HepG2 (cell line): ENCODE measurements at regions not wholly inside any gene's neighbourhood (a gene's known extent, or its start where the extent isn't known, plus 50 kb on each side); places are given as distances from the start of the nearest gene placed in this dataset.

Source experiments
- ATAC-seq: fragments of 200-7000 bp; cut with Tn5 transposase; 3 replicates; pipeline ENCODE4 v1.9.1; 2020; ENCODE audit warnings: mild to moderate bottlenecking, moderate library complexity
- BruUV-seq: library from RNA; stranded (reverse); fragments of 400-500 nt; replicated peaks from 2 replicates; lab custom pipeline; 2021; lab: Mats Ljungman, UMichigan
- CTCF ChIA-PET: fragments of 300-600 bp; formaldehyde crosslinking; extraction: SDS; loops from one replicate; lab custom pipeline; 2021; ENCODE audit warnings: low total read pairs, inconsistent platforms, low intra/inter-chr PET ratio; lab: Yijun Ruan, JAX
- POLR2A ChIA-PET: fragments of 350-600 bp; sonication (Branson Sonifier 250); formaldehyde crosslinking; loops from one replicate; lab custom pipeline; 2020; ENCODE audit warnings: antibody characterized with exemption, inconsistent platforms; lab: Yijun Ruan, JAX
- DNase-seq: peaks from one replicate; pipeline ENCODE4 v3.0.0-alpha.2; 2015; ENCODE audit warnings: low spot score
- FAIRE-seq: peaks from 3 replicates; lab custom pipeline; 2011; peaks lifted over from hg19 to GRCh38; lab: Jason Lieb, UNC
- H2AFZ ChIP-seq: one replicate; pipeline ENCODE4 v1.6.1; 2011; ENCODE audit warnings: low read length, inconsistent platforms
- H3K27ac ChIP-seq: fragments of 300-600 bp; 3 replicates; pipeline ENCODE4 v1.8.0; 2011; ENCODE audit warnings: mixed run types, mild to moderate bottlenecking, mixed read lengths, low read length, inconsistent platforms; ENCODE audit not compliant: insufficient read depth; ENCODE audit errors: extremely low read length
- H3K27me3 ChIP-seq, 2 experiments: fragments of 200-600 bp in 1 of 2; 2 replicates in 1 of 2; 3 replicates in 1 of 2; pipeline versions ENCODE4 v1.6.0 to v1.8.0; 2011; ENCODE audit warnings: low read length in 2 of 2, mild to moderate bottlenecking in 2 of 2, moderate library complexity in 2 of 2, inconsistent platforms in 1 of 2; ENCODE audit not compliant: insufficient read depth in 2 of 2, control insufficient read depth in 1 of 2
- H3K36me3 ChIP-seq, 2 experiments: fragments of 200-600 bp in 1 of 2; replicated peaks in 1 of 2; 2 replicates in 1 of 2; 3 replicates in 1 of 2; pipeline versions ENCODE4 v1.5.1 to v1.8.0; 2011; ENCODE audit warnings: low read length in 2 of 2, inconsistent platforms in 1 of 2; ENCODE audit not compliant: insufficient read depth in 2 of 2, control insufficient read depth in 1 of 2
- H3K4me1 ChIP-seq: 2 replicates; pipeline ENCODE4 v1.5.1; 2012; ENCODE audit warnings: low read length, inconsistent platforms; ENCODE audit not compliant: insufficient read depth
- H3K4me2 ChIP-seq: 2 replicates; pipeline ENCODE4 v1.6.0; 2011; ENCODE audit warnings: low read depth, low read length, inconsistent platforms
- H3K4me3 ChIP-seq, 3 experiments: fragments of 200-600 bp in 1 of 3; sonication (generic), shearing (Covaris generic) in 1 of 3; replicated peaks in 1 of 3; 2 replicates each; pipeline ENCODE4 v1.5.1; 2011 to 2016; ENCODE audit warnings: low read length in 3 of 3, inconsistent platforms in 2 of 3, low read depth in 2 of 3, mild to moderate bottlenecking in 2 of 3, control low read depth in 1 of 3, mixed read lengths in 1 of 3; ENCODE audit not compliant: insufficient read depth in 1 of 3
- H3K79me2 ChIP-seq: one replicate; pipeline ENCODE4 v1.6.1; 2011; ENCODE audit warnings: low read length, inconsistent platforms; ENCODE audit not compliant: insufficient read depth
- H3K9ac ChIP-seq: 2 replicates; pipeline ENCODE4 v1.6.0; 2011; ENCODE audit warnings: mild to moderate bottlenecking, low read depth, low read length, inconsistent platforms; ENCODE audit not compliant: insufficient read depth
- H3K9me3 ChIP-seq: 2 replicates; pipeline ENCODE4 v1.5.1; 2012; ENCODE audit warnings: mild to moderate bottlenecking, low read length
- H4K20me1 ChIP-seq: 2 replicates; pipeline ENCODE4 v1.6.0; 2011; ENCODE audit warnings: inconsistent platforms, mild to moderate bottlenecking, low read length, moderate library complexity; ENCODE audit not compliant: insufficient read depth
- CENPT ChIP-seq: sonication (generic); formaldehyde crosslinking; IDR thresholded peaks from 2 replicates; pipeline ENCODE4 v1.8.0; 2022; ENCODE audit warnings: low read depth, mild to moderate bottlenecking, moderate library complexity, missing genetic modification reagents
- CTCF ChIP-seq: sonication (generic); formaldehyde crosslinking; IDR thresholded peaks from 2 replicates; pipeline ENCODE4 v1.5.0; 2020; ENCODE audit warnings: mild to moderate bottlenecking, missing genetic modification reagents, moderate library complexity
- E2F2 ChIP-seq: sonication (generic); formaldehyde crosslinking; IDR thresholded peaks from 2 replicates; pipeline ENCODE4 v1.4.0; 2020; ENCODE audit warnings: missing genetic modification reagents, borderline replicate concordance
- HDAC1 ChIP-seq: sonication (generic); formaldehyde crosslinking; IDR thresholded peaks from 2 replicates; pipeline ENCODE4 v1.5.1; 2020; ENCODE audit warnings: mild to moderate bottlenecking, missing genetic modification reagents
- IRF1 ChIP-seq: sonication (generic); formaldehyde crosslinking; IDR thresholded peaks from 2 replicates; pipeline ENCODE4 v1.4.0; 2020; ENCODE audit warnings: low read depth, mild to moderate bottlenecking, missing genetic modification reagents
- NCOA2 ChIP-seq: sonication (generic); formaldehyde crosslinking; IDR thresholded peaks from 2 replicates; pipeline ENCODE4 v1.8.0; 2022; ENCODE audit warnings: inconsistent platforms
- ONECUT2 ChIP-seq: sonication (generic); formaldehyde crosslinking; IDR thresholded peaks from 2 replicates; pipeline ENCODE4 v1.4.0; 2020; ENCODE audit warnings: missing genetic modification reagents
- SMC3 ChIP-seq: IDR thresholded peaks from 2 replicates; pipeline ENCODE4 v1.6.1; 2011; ENCODE audit warnings: low read length, improper control_type of control experiment
- STAG1 ChIP-seq: sonication (generic); formaldehyde crosslinking; IDR thresholded peaks from 2 replicates; pipeline ENCODE4 v1.4.0; 2020; ENCODE audit warnings: missing genetic modification reagents
- TBX2 ChIP-seq: sonication (generic); formaldehyde crosslinking; IDR thresholded peaks from 2 replicates; pipeline ENCODE4 v1.5.0; 2020; ENCODE audit warnings: missing genetic modification reagents, mild to moderate bottlenecking, borderline replicate concordance
- TCF7 ChIP-seq: sonication (generic); IDR thresholded peaks from 2 replicates; pipeline ENCODE4 v1.6.1; 2016; ENCODE audit warnings: antibody characterized with exemption, low read depth
- TOE1 ChIP-seq: sonication (generic); formaldehyde crosslinking; IDR thresholded peaks from 2 replicates; pipeline ENCODE4 v1.4.0; 2020; ENCODE audit warnings: mild to moderate bottlenecking, missing genetic modification reagents
- YEATS4 ChIP-seq: sonication (generic); formaldehyde crosslinking; IDR thresholded peaks from 2 replicates; pipeline ENCODE4 v1.4.0; 2020; ENCODE audit warnings: missing genetic modification reagents, borderline replicate concordance
- ZNF451 ChIP-seq: sonication (generic); formaldehyde crosslinking; IDR thresholded peaks from 2 replicates; pipeline ENCODE4 v1.5.0; 2020; ENCODE audit warnings: mild to moderate bottlenecking, missing genetic modification reagents
- ZNF550 ChIP-seq: sonication (generic); formaldehyde crosslinking; IDR thresholded peaks from 2 replicates; pipeline ENCODE4 v1.4.0; 2020; ENCODE audit warnings: mild to moderate bottlenecking, missing genetic modification reagents, borderline replicate concordance
- ZNF556 ChIP-seq: sonication (generic); formaldehyde crosslinking; IDR thresholded peaks from 2 replicates; pipeline ENCODE4 v1.4.0; 2020; ENCODE audit warnings: mild to moderate bottlenecking, missing genetic modification reagents, borderline replicate concordance
- ZNF703 ChIP-seq: sonication (generic); formaldehyde crosslinking; IDR thresholded peaks from 2 replicates; pipeline ENCODE4 v1.5.1; 2020; ENCODE audit warnings: missing genetic modification reagents, mild to moderate bottlenecking, moderate library complexity, borderline replicate concordance
- WGBS: methylation state at CpG from one replicate; pipeline ENCODE4 v1.1.6; 2017; ENCODE audit warnings: low lambda C conversion rate; 5-methylcytosine and 5-hydroxymethylcytosine counted together
- in situ Hi-C: cut with HindIII; loops from 2 replicates; pipeline ENCODE4 v1.10.0; 2017; ENCODE audit warnings: low pct_unique_long_range_greater_than_20kb; ENCODE audit not compliant: extremely low pct_ligation_motif_present
- intact Hi-C: fragments of 100-400 bp; cut with micrococcal nuclease; formaldehyde crosslinking; loops from one replicate; pipeline ENCODE4 v1.10.0; 2022; ENCODE audit not compliant: unreplicated experiment
- TF ChIP-seq, protein P1 (sequence below), 2 experiments: sonication (generic) in 1 of 2; formaldehyde crosslinking in 1 of 2; IDR thresholded peaks; 2 replicates each; pipeline versions ENCODE4 v1.4.0 to v1.6.1; 2016 to 2020; ENCODE audit warnings: borderline replicate concordance in 1 of 2, low read depth in 1 of 2, mild to moderate bottlenecking in 1 of 2, missing genetic modification reagents in 1 of 2

DNA sequence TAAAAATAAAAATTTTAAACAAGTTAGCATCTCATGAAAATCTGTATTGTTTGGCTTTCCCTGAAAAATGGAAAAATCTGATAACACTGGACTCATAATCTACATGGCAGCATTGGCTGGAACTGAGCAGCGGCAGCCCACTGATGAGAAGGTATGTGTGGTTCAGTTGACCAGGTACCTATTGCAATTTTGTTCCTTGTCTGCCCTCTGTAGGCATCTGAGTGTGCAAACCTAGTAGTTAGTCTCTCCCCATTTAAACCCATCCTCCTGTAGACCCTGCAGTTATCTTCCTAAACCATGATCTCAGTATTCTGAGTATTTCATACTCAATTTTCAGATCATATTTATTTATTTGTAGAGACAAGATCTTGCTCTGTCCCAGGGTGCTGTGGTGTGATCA lies 59.4 kb upstream of the SERBP1 start:
- TF ChIP-seq E2F2 (CRISPR knock-in tag) (no peak), ZNF550 (CRISPR knock-in tag) (no peak), ZNF703 (no peak), TOE1 (CRISPR knock-in tag) (no peak), SMC3 (peak; percentile 59; the same call in 1 of the 2 replicates), NCOA2 (CRISPR knock-in tag) (no peak), ZNF451 (no peak), CENPT (no peak), ONECUT2 (no peak), TCF7 (no peak), STAG1 (CRISPR knock-in tag) (peak; percentile 83), HDAC1 (CRISPR knock-in tag) (no peak), YEATS4 (CRISPR knock-in tag) (no peak), ZNF556 (CRISPR knock-in tag) (no peak), TBX2 (no peak), CTCF (CRISPR knock-in tag) (peak; percentile 63), IRF1 (CRISPR knock-in tag) (no peak)
- TF ChIP-seq, protein P1, sequence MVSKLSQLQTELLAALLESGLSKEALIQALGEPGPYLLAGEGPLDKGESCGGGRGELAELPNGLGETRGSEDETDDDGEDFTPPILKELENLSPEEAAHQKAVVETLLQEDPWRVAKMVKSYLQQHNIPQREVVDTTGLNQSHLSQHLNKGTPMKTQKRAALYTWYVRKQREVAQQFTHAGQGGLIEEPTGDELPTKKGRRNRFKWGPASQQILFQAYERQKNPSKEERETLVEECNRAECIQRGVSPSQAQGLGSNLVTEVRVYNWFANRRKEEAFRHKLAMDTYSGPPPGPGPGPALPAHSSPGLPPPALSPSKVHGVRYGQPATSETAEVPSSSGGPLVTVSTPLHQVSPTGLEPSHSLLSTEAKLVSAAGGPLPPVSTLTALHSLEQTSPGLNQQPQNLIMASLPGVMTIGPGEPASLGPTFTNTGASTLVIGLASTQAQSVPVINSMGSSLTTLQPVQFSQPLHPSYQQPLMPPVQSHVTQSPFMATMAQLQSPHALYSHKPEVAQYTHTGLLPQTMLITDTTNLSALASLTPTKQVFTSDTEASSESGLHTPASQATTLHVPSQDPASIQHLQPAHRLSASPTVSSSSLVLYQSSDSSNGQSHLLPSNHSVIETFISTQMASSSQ (IDR thresholded peaks at IDR 0.05; ENCODE audit: low read depth): no peak
- TF ChIP-seq, protein P1 (CRISPR knock-in tag; IDR thresholded peaks at IDR 0.05; ENCODE audit: borderline replicate concordance): no peak
- no peaks in the 10 kb centered on the region; a peak in 1 of 5 replicates for H3K27me3 ChIP-seq
- DNase-seq: peak; percentile 36
- no peaks in the 10 kb centered on the region for H4K20me1 ChIP-seq
- H3K4me3 ChIP-seq: no peak overlapping the region
- H3K9ac ChIP-seq: no peak overlapping the region
- H3K4me2 ChIP-seq: no peak overlapping the region
- FAIRE-seq: peak; percentile 73
- BruUV-seq: no TSS peak
- H2AFZ ChIP-seq: no peak overlapping the region
- H3K36me3 ChIP-seq: no peaks in the 10 kb centered on the region
- POLR2A ChIA-PET: no interaction called here
- in situ Hi-C loops (no loop called here), intact Hi-C loops (loop anchor here (1.0 to 5.0 kb wide), 3 partner anchors 57 to 275 kb away; partner anchors contain the start of gene SERBP1)
- CTCF ChIA-PET: interaction anchor here (1.2 to 2.2 kb wide), 2 partner anchors 142 to 256 kb away, joined by 5 to 7 read pairs; no protein-coding TSS in a partner anchor
- 0% methylated on average over 1 of the region's 1 CpG for WGBS
- H3K27ac ChIP-seq: no peak overlapping the region
- no peaks in the 10 kb centered on the region for H3K9me3 ChIP-seq
- no peaks in the 10 kb centered on the region for H3K4me1 ChIP-seq
- peak; percentile 96 for ATAC-seq
- H3K79me2 ChIP-seq: no peaks in the 10 kb centered on the region
